GM12873 (cell line): ENCODE measurements at regions not wholly inside any gene's neighbourhood (a gene's known extent, or its start where the extent isn't known, plus 50 kb on each side); places are given as distances from the start of the nearest gene placed in this dataset.

ENCODE experiments used
- TF ChIP-seq, protein P1 (sequence below): IDR thresholded peaks from 2 replicates; pipeline ENCODE4 v1.5.1; 2012; ENCODE audit warnings: low read depth, mild to moderate bottlenecking, moderate library complexity, low read length, control low read depth; ENCODE audit not compliant: insufficient read depth; ENCODE audit errors: missing control alignments

DNA sequence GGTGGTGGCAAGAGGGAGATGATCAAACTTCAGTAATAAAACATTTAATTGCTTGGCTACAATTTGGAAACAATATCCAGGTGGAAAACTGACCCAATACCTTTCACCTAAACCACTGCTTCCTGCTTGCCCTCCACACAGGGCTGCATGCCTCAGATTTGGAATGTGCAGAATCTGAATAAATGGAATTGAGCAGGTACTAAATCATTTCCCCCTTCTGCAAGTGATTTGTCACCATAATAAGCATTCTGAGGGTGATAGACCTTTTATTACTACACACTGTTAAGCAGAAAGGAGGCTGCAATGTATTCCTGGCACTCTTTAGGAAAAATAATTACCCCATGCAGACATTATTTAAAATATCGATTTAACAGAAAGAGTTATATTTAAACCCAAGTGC lies 291.8 kb downstream of the IDS start:
- TF ChIP-seq, protein P1, sequence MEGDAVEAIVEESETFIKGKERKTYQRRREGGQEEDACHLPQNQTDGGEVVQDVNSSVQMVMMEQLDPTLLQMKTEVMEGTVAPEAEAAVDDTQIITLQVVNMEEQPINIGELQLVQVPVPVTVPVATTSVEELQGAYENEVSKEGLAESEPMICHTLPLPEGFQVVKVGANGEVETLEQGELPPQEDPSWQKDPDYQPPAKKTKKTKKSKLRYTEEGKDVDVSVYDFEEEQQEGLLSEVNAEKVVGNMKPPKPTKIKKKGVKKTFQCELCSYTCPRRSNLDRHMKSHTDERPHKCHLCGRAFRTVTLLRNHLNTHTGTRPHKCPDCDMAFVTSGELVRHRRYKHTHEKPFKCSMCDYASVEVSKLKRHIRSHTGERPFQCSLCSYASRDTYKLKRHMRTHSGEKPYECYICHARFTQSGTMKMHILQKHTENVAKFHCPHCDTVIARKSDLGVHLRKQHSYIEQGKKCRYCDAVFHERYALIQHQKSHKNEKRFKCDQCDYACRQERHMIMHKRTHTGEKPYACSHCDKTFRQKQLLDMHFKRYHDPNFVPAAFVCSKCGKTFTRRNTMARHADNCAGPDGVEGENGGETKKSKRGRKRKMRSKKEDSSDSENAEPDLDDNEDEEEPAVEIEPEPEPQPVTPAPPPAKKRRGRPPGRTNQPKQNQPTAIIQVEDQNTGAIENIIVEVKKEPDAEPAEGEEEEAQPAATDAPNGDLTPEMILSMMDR = no peak

GRCh38 chrX:149208307-149208706 lies 296.8 kb downstream of the IDS start:
- TF ChIP-seq, protein P1 = no peak

DNA sequence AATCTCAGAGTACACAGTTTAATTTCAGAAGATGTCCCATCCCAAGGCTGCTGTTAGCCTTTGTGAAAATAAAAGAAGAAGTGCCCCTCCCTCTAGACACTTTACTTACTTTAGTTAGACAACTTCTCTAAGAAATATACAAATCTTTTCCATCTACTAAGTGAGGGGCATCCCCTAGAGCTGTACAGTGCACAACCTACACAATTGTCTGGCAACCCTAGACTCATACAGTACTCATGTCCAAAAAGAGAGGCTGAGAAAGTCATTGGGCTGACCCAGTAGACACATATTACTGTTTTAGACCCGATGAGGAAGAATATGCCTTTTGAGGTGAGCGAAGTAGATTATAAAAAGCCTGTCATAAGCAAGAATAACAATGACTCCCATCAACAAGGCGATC lies 297.6 kb downstream of the IDS start:
- TF ChIP-seq, protein P1 = no peak

DNA sequence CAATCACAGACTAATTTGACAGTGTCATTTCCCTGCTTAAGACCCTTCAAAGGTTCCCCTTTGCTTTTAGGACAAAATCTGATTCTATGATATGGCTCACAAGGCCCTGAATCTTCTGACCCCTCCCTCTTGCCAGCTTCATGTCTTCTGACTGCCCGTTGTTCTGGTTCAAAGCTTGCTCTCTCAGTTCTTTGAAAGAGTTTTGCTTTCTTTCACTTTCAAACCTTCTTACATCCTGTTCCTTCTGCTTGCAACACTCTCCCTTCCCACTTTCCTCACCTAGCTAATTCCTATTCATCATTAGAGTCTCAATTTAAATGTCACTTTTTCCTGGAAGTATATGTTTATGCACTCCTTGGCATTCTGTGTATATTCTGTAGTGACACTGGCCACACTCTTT lies 299.2 kb downstream of the IDS start:
- TF ChIP-seq, protein P1 = no peak

GRCh38 chrX:149205081-149205480 lies 300.0 kb downstream of the IDS start:
- TF ChIP-seq, protein P1 = no peak

- TF ChIP-seq, protein P1 = no peak
Measured at GRCh38 chrX:149199734-149200133, 305.4 kb downstream of the IDS start.

DNA sequence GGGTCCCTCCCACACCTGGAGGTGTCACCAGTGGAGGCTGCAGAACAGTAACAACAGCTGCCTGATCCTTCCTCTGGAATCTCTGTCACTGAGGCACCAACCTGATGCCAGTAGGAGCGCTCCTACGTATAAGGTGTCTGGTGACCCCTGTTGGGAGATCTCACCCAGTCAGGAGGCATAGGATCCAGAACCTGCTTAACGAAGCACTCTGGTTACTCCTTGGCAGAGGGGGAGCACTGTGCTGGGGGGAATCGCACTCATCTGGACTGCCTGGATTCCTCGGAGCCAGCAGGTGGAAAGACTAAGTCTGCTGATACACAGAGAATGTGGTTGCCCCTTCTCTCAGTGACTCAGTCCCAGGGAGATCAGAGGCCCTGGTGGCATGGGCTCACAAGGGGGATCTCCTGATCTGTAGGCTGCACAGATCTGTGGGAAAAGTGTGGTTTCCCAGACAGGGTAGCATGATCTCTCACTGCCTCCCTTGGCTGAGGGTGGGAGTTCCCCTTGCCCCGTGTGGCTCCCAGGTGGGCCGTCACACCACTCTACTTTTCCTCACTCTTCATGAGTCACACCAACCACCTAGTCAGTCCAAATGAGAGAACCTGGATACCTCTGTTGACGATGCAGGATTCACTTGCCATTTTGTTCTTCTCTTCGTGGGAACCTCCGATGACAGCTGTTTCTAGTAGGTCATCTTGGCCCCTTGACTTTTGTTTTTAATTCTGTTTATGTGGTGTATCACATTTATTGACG lies 305.9 kb downstream of the IDS start:
- TF ChIP-seq, protein P1 = no peak
